CD14-positive monocyte (primary cell): ENCODE measurements at regions not wholly inside any gene's neighbourhood (a gene's known extent, or its start where the extent isn't known, plus 50 kb on each side); places are given as distances from the start of the nearest gene placed in this dataset.

Source experiments
- DNase-seq, 3 donors: peaks; one replicate each; pipeline ENCODE4 v3.0.0-alpha.2; 2011 to 2022
- H2AFZ ChIP-seq: 2 replicates; pipeline ENCODE4 v1.6.0; 2012; ENCODE audit warnings: mild to moderate bottlenecking, low read depth, low read length, inconsistent platforms; ENCODE audit not compliant: insufficient read depth, poor library complexity, severe bottlenecking
- H3K27ac ChIP-seq, 2 donors: 1 replicate in 1 of 2; 2 replicates in 1 of 2; pipeline ENCODE4 v1.5.1; 2012 to 2013; ENCODE audit warnings: low read length in 2 of 2, control low read depth in 1 of 2, inconsistent platforms in 1 of 2, low read depth in 1 of 2, mild to moderate bottlenecking in 1 of 2
- H3K27me3 ChIP-seq, 2 donors: one replicate each; pipeline versions ENCODE4 v1.6.0 to v1.6.1; 2011 to 2013; ENCODE audit warnings: low read length in 2 of 2; ENCODE audit not compliant: control insufficient read depth in 2 of 2, insufficient read depth in 2 of 2
- H3K36me3 ChIP-seq, 2 donors: replicated peaks in 1 of 2; 1 replicate in 1 of 2; 2 replicates in 1 of 2; pipeline versions ENCODE4 v1.5.1 to v1.6.1; 2012 to 2013; ENCODE audit warnings: low read length in 2 of 2, control low read depth in 1 of 2, inconsistent platforms in 1 of 2, mild to moderate bottlenecking in 1 of 2; ENCODE audit not compliant: insufficient read depth in 2 of 2, control insufficient read depth in 1 of 2
- H3K4me1 ChIP-seq, 2 donors: 1 replicate in 1 of 2; 2 replicates in 1 of 2; pipeline versions ENCODE4 v1.5.1 to v1.6.1; 2012 to 2013; ENCODE audit warnings: low read length in 2 of 2, control low read depth in 1 of 2, inconsistent platforms in 1 of 2, mild to moderate bottlenecking in 1 of 2, moderate library complexity in 1 of 2; ENCODE audit not compliant: insufficient read depth in 2 of 2, control insufficient read depth in 1 of 2
- H3K4me2 ChIP-seq: replicated peaks from 2 replicates; pipeline ENCODE3; 2012; ENCODE audit warnings: low read length, moderate library complexity, mild to moderate bottlenecking; ENCODE audit not compliant: poor library complexity, severe bottlenecking; ENCODE audit errors: extremely low read depth
- H3K4me3 ChIP-seq, 3 experiments: fragments of 200-600 bp in 1 of 3; sonication (generic) in 1 of 3; replicated peaks in 1 of 3; 1 replicate in 2 of 3; 2 replicates in 1 of 3; pipeline ENCODE4 v1.5.1; 2011 to 2013; ENCODE audit warnings: low read length in 3 of 3, mild to moderate bottlenecking in 3 of 3, control low read depth in 2 of 3, low read depth in 2 of 3, inconsistent platforms in 1 of 3, moderate library complexity in 1 of 3
- H3K79me2 ChIP-seq: 2 replicates; pipeline ENCODE4 v1.6.0; 2012; ENCODE audit warnings: mild to moderate bottlenecking, control low read depth, inconsistent platforms, low read length, moderate library complexity; ENCODE audit not compliant: insufficient read depth
- H3K9ac ChIP-seq: 2 replicates; pipeline ENCODE4 v1.6.0; 2017; ENCODE audit warnings: low read length, mild to moderate bottlenecking; ENCODE audit not compliant: insufficient read depth, poor library complexity, severe bottlenecking
- H3K9me3 ChIP-seq, 2 donors: replicated peaks in 1 of 2; 1 replicate in 1 of 2; 2 replicates in 1 of 2; pipeline versions ENCODE4 v1.5.1 to v1.6.1; 2012 to 2013; ENCODE audit warnings: low read length in 2 of 2, control low read depth in 1 of 2; ENCODE audit not compliant: control insufficient read depth in 1 of 2, insufficient read depth in 1 of 2
- H4K20me1 ChIP-seq: 2 replicates; pipeline ENCODE4 v1.6.0; 2012; ENCODE audit warnings: mild to moderate bottlenecking, low read length, control low read depth, moderate library complexity; ENCODE audit not compliant: insufficient read depth
- H3K27ac Mint-ChIP-seq, 7 donors: one replicate each; pipeline ENCODE4 v1.8.0; 2020; ENCODE audit warnings: mild to moderate bottlenecking in 7 of 7, mixed read lengths in 7 of 7, moderate library complexity in 6 of 7, inconsistent platforms in 2 of 7
- H3K27me3 Mint-ChIP-seq, 3 donors: one replicate each; pipeline ENCODE4 v1.8.0; 2021 to 2022; ENCODE audit warnings: low read depth in 3 of 3, mild to moderate bottlenecking in 3 of 3, mixed read lengths in 3 of 3, moderate library complexity in 3 of 3, inconsistent platforms in 1 of 3
- H3K36me3 Mint-ChIP-seq, 2 donors: one replicate each; pipeline ENCODE4 v1.8.0; 2020; ENCODE audit warnings: mixed read lengths in 2 of 2, inconsistent platforms in 1 of 2, mild to moderate bottlenecking in 1 of 2
- H3K4me1 Mint-ChIP-seq: one replicate; pipeline ENCODE4 v1.8.0; 2020; ENCODE audit warnings: mild to moderate bottlenecking, mixed read lengths
- H3K4me3 Mint-ChIP-seq, 2 donors: one replicate each; pipeline ENCODE4 v1.8.0; 2020; ENCODE audit warnings: mild to moderate bottlenecking in 2 of 2, mixed read lengths in 2 of 2, moderate library complexity in 1 of 2
- H3K9me3 Mint-ChIP-seq, 7 donors: one replicate each; pipeline ENCODE4 v1.8.0; 2020 to 2022; ENCODE audit warnings: mixed read lengths in 7 of 7, mild to moderate bottlenecking in 6 of 7, moderate library complexity in 6 of 7, inconsistent platforms in 2 of 7
- CTCF ChIP-seq: fragments of 200-600 bp; IDR thresholded peaks from one replicate; pipeline ENCODE4 v1.8.0; 2022; ENCODE audit warnings: antibody characterized with exemption, mild to moderate bottlenecking
- WGBS: methylation state at CpG from one replicate; pipeline ENCODE4 v1.1.5; 2013; ENCODE audit warnings: missing lambda C conversion rate; ENCODE audit not compliant: insufficient coverage; 5-methylcytosine and 5-hydroxymethylcytosine counted together
- intact Hi-C, 2 donors: fragments of 100-400 bp; cut with micrococcal nuclease; formaldehyde crosslinking; loops; one replicate each; pipeline versions ENCODE4 v1.15.0 to v1.15.1; 2023

GRCh38 chr9:81396528-81396927 lies 292.8 kb downstream of the TLE1 start:
- TF ChIP-seq CTCF = no peak
- peaks cover 0 to 12% (median 4%) of the 10 kb centered on the region in 7 donors for H3K9me3 Mint-ChIP-seq

GRCh38 chr9:81395676-81396054 lies 293.7 kb downstream of the TLE1 start:
- H3K27ac ChIP-seq = no peak overlapping the region
- no peaks in the 10 kb centered on the region for H3K79me2 ChIP-seq
- H3K4me3 ChIP-seq = no peak overlapping the region
- Mint-ChIP-seq H3K36me3 (no peaks in the 10 kb centered on the region), H3K27me3 (peaks cover 0 to 2% (median 0%) of the 10 kb centered on the region in 3 donors), H3K4me1 (no peaks in the 10 kb centered on the region), H3K27ac (peak overlapping the region in 1 of 7 donors; percentile 9), H3K4me3 (no peak overlapping the region), H3K9me3 (peaks cover 0 to 11% (median 3%) of the 10 kb centered on the region in 7 donors)
- DNase-seq = no peak
- WGBS = no CpG with 5 or more reads among the region's 4 CpGs
- TF ChIP-seq CTCF = no peak
- no peaks in the 10 kb centered on the region for H3K9me3 ChIP-seq
- no peak overlapping the region for H3K9ac ChIP-seq
- no peaks in the 10 kb centered on the region for H3K27me3 ChIP-seq
- H4K20me1 ChIP-seq = no peaks in the 10 kb centered on the region
- intact Hi-C loops = no loop called here
- no peak overlapping the region for H3K4me2 ChIP-seq
- no peak overlapping the region for H2AFZ ChIP-seq
- H3K4me1 ChIP-seq = no peaks in the 10 kb centered on the region
- no peaks in the 10 kb centered on the region for H3K36me3 ChIP-seq

More at GRCh38 chr9:81396528-81396927, 292.8 kb downstream of the TLE1 start:
- Mint-ChIP-seq H3K4me1 (no peaks in the 10 kb centered on the region), H3K27ac (no peak overlapping the region), H3K27me3 (peaks cover 0 to 2% (median 1%) of the 10 kb centered on the region in 3 donors), H3K4me3 (no peak overlapping the region), H3K36me3 (no peaks in the 10 kb centered on the region)
- H3K27ac ChIP-seq = no peak overlapping the region
- H3K9me3 ChIP-seq = peaks cover 0 to 5% of the 10 kb centered on the region in 2 donors
- intact Hi-C loops = no loop called here
- whole genome bisulfite sequencing = 96% methylated on average over 8 of the region's 9 CpGs
- H2AFZ ChIP-seq = no peak overlapping the region
- no peaks in the 10 kb centered on the region for H3K36me3 ChIP-seq
- H3K79me2 ChIP-seq = no peaks in the 10 kb centered on the region
- no peaks in the 10 kb centered on the region for H4K20me1 ChIP-seq
- H3K4me2 ChIP-seq = no peak overlapping the region
- no peaks in the 10 kb centered on the region for H3K27me3 ChIP-seq
- no peak overlapping the region for H3K9ac ChIP-seq
- no peak for DNase-seq
- no peak overlapping the region for H3K4me3 ChIP-seq
- no peaks in the 10 kb centered on the region for H3K4me1 ChIP-seq
